Activated T-cell treated with anti-CD3 and anti-CD28 coated beads for 24 hours (primary cell): ENCODE measurements at regions not wholly inside any gene's neighbourhood (a gene's known extent, or its start where the extent isn't known, plus 50 kb on each side); places are given as distances from the start of the nearest gene placed in this dataset.

Experiments used
- DNase-seq: peaks from one replicate; pipeline ENCODE4 v3.0.0-alpha.2; 2020; ENCODE audit warnings: low read depth

DNA sequence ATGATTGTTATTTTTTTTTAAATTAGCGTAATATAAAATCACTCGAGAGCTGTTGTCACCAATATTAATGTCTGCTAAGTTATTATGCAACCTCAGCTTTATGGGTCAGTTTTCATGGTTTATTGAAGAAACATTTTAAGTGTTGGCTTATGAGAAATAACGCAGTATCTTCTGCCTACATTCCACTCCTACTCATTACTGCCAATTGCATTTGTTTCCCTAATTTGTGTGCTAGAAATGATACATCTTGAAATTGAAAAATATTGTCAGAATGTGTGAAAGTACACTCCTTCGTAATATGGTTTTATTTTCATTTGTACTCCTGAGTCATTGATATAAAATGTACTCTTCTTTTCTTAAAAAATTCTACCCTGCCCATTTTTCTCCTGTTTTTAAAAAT, 333.3 kb upstream of the HSF2 start:
- no peak for DNase-seq

DNA sequence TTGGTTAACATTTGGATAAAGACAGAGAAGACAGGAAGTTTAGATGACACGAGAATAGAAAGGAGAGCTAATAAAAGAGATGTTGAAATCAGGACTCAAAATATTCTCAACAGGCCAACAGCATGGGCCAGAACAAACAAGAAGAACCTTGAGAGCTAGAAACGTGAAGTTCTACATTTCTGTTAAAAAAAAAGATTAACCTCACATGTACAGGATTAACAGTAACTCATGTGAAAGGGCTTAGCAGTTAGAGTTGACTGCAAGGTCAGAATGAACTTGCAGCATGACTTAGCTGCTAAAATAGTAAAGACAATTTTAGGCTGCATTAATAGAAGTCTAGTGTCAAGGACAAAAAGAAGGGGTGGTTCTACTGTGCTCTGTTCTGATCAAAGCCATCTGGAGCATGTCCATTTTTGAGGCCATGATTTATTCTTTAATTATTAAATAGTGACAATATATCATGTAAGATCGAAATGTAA, 331.1 kb upstream of the HSF2 start:
- no peak for DNase-seq

DNA sequence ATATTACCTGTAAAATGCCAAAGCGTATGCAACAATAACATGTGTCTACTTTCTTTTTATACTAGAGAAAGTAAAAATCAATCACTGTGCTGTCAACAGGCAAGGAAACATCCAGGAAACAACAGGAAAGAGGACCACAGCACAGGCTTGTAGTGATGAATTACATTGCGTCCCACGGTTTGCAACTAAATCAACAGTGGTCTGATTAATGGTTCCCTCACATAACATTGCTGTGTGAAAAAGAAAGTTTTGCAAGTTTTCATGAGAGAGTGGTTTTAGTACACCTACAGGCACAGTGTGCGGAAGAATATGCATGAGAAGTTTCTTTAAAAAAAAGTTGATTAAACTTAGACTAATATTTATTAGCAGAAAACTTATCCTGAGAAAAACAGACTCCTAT, 329.5 kb upstream of the HSF2 start:
- no peak for DNase-seq

DNA sequence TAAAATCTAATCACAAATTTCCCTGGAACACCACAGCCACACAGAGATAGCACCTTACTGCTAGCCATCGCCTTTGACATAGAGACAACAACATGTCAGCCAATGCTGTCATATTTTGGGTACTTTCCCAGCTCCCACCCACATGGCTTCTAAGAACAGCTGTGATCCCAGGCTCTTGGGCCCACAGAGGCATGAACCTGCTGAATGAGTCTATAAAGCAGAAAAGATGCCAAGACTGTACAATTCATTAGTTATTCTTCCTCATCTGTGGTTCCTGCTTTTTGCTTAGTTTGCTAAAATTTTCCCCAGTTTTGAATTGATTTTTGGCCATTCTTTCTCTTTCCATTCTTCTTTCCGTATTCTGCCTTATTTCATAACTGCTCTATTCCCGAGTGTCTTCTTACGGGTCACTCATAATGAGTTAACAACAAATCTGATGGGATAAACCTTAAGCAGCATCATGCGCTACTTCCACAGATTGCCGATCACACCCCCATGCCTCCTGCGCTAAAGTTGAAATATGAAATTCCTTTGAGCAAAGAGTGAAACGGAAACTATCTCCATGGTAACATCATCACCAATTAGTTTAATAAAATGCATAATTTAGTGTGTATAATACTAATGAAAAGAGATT, 327.3 kb upstream of the HSF2 start:
- DNase-seq: no peak

- no peak for DNase-seq
Observed at GRCh38 chr6:122075084-122075838, 324.2 kb upstream of the HSF2 start.

GRCh38 chr6:122075917-122076316, 323.5 kb upstream of the HSF2 start:
- no peak for DNase-seq

GRCh38 chr6:122077603-122078002, 321.8 kb upstream of the HSF2 start:
- DNase-seq: no peak

- no peak for DNase-seq
Observed at GRCh38 chr6:122078481-122078880, 321.0 kb upstream of the HSF2 start.

GRCh38 chr6:122079916-122080315, 319.5 kb upstream of the HSF2 start:
- DNase-seq: no peak

GRCh38 chr6:122081921-122082320, 317.5 kb upstream of the HSF2 start:
- DNase-seq: no peak

DNA sequence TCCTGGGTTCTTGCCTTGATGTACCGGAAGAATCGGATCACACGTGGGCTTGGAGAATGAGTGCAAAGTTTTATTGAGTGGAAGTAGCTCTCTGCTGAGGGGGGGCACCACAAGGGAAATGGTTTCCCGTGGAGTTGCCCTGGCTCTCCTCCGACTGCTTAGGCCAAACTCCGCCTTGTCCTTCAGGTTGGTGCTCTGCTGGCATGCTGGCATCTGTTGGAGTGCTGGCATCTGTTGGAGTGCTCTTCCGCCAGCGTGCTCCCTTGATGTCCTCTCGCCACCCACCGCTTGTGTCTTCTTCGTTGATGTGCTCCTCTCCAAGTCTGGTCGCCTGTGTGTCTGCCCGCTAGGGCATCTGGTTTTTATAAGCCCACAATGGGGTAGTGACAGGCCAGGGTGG, 317.1 kb upstream of the HSF2 start:
- no peak for DNase-seq

DNA sequence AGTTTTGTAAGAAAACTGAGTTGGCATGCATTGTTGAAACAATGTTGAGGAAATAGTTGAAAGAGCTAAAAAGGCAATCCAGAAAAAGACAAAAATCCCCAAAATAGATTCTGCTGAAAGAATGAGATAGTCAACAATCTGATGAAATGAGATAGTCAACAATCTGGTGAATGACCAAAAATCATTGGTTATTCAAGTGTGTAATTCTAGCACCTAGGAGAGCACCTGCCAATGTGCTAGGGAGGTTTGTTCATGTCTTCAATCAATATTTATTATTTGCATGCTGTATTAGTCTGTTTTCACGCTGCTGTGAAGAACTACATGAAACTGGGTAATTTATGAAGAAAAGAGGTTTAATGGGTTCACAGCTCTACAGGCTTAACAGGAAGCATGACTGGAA, 307.1 kb upstream of the HSF2 start:
- DNase-seq: no peak

DNA sequence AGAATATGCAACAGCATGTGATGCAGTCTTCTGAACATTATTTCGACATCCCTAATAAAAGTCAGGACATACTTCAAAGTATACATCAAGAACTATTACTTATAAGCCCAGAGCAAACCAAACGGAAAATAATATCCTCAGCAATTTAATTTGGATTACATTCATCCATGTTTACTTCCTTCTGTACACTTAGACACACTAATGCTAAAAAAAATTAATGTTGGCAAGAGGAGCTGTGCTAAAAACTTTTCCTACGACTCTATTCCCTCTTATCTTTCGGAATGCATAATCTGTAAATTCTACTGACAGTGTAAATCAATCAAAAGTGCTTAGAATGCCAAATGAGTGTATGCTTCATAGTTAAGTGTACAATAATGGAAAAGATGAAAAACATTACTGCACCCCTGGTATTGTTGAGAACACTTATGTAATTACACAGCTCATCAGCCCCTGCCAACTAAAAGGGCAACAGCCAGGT, 301.2 kb upstream of the HSF2 start:
- no peak for DNase-seq

DNA sequence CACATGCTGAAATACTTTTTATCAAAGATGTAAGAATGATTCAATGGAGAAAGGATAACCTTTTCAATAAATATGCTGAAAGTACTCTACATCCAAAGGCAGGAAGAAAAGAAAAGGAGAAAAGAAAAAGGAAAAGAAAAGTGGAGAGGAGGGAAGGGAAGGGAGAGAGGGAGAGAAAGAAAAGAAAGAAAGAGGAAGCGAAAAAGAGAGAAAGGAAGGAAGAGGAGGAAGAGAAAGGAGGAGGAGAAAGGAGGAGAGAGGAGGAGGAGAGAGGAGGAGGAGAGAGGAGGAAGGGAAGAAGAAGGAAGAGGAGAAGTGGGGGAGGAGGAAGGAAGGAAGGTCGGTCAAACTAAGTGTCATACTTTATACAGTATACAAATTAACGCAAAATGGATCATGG, 297.4 kb upstream of the HSF2 start:
- no peak for DNase-seq

DNA sequence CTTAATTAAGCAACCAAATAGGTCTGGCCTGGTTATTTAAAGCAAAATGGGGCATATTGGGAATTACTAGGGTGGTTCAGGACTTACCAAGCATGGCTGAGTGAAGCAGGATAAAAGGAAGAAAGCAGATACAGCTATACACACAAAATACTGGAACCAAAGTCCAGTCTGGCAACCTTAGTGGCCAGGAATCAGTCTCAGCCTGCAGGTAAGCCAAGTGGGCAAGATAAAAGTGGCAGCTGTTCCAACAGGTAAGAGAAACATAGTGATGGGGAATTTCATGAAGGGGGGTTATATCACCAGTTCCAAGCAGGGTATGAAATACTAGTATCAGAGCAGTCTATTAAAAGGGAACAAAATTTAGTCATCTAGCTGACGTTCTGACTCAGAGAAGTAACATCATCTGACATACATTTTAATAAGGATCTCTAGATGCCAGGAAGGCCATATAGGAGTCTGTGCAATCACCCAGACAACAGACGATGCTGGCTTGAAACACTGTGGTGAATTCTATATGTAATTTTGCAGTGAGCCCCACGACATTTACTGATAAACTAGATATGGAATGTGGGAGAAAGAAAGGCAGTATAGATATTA, 292.1 kb upstream of the HSF2 start:
- DNase-seq: no peak

GRCh38 chr6:122109075-122109474, 290.4 kb upstream of the HSF2 start:
- no peak for DNase-seq

DNA sequence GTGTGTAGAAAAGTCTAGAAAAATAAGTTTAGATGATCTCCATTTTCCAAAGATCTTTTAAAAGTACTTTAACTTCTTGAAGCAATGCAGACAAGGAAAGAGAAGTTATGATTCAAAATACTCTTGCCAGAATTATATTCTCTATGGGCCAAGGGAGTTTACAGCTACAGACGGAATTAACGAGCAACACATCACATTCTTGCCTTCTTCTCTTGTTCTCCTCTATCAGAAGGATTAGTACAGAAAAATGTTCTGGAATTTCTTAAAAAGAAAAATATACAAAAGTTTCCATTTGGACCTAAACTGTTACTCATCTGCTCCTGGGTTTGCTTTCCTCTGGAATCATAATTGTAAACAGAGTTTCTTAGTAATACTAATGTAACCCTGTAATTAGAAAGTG, 284.7 kb upstream of the HSF2 start:
- no peak for DNase-seq

GRCh38 chr6:122116119-122116834, 283.2 kb upstream of the HSF2 start:
- DNase-seq: no peak

DNA sequence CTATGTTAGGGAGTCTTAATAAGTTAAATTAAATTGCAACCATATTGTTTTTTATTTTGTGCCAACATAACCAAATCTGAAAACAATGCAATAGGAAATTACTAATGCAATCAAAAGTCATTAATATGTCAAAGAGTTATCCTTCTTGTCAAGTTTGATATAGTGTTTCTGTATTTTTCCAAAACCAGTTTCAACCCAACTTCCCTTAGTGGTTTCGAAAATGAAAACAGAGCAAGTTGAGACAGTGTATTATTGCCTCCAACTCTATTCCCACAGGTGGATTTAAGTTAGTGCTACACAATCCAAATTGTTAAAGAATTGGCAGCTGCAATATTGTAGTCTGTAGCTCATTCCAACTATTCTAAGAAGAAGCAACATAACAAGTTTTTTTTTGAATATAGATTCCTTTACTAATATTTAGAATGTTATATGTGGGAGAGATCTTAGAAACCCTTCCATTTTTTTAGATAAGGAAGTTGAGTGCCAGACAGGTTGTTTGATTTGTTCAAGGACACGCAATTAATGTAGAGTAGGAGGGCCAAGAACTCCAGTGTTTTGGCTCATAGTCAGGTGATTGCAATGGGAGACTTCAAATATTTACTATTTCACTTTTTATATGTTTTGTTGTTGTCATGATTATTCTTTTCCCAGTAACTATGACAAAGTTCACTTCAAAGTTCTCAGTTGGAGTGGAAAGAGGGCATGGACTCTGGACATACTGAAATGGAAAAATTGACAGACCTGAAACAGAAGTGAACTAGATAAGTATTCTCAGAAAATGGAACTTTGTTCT, 282.4 kb upstream of the HSF2 start:
- no peak for DNase-seq

- DNase-seq: no peak
Observed at GRCh38 chr6:122118945-122119506, 280.4 kb upstream of the HSF2 start.

DNA sequence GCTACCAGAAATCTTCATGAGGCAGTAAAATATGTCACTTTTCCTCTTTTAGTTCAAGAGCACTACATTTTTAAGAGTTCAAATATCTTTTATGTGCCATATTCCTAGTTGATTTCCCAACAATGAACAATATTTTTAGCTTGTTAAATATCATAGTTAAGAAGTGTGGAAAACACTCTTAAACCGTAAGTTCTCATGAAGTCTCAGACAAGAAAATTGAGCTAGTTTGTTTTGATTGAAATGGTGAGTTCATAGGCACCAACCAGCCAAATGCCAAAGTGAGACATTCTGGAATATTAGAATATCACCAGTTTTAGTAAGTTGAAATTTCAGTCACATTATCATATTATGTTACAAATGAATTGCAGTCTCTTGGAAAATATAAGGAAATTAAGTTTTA, 277.2 kb upstream of the HSF2 start:
- no peak for DNase-seq

GRCh38 chr6:122122686-122123085, 276.8 kb upstream of the HSF2 start:
- no peak for DNase-seq
